Body of pancreas (tissue), 4 donors: ENCODE measurements at regions not wholly inside any gene's neighbourhood (a gene's known extent, or its start where the extent isn't known, plus 50 kb on each side); places are given as distances from the start of the nearest gene placed in this dataset.

Source experiments
- POLR2A ChIP-seq, 3 donors: fragments of 450-650 bp; IDR thresholded peaks; one replicate each; pipeline ENCODE4 v1.6.1; 2016; ENCODE audit warnings: antibody characterized with exemption in 3 of 3, mild to moderate bottlenecking in 2 of 3
- TF ChIP-seq, protein P1 (sequence below), 7 experiments: fragments of 450-650 bp in 4 of 7; fragments of 200-600 bp in 3 of 7; sonication (generic) in 3 of 7; IDR thresholded peaks; one replicate each; pipeline ENCODE4 v1.5.1; 2016 to 2019; ENCODE audit warnings: antibody characterized with exemption in 7 of 7

DNA sequence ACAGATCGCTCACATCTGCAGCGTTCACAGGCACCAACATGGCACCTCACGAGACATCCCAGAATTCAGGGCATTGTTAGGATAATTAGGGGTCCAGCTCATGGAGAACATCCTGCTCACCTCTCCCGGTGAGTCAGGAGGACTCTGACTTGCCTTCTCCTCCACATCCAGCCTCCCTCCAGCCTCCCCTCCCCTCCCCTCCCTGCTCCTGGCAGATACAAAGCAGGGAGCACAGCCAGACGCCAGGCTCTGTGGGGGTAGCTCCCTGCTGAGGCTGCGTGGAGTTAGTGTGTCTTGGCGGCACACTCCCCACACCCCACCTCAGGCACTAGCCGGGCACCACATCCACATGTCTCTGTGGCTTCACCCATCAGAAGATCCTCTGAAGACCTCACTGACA, 320.6 kb downstream of the CXCL12 start:
- TF ChIP-seq, protein P1, sequence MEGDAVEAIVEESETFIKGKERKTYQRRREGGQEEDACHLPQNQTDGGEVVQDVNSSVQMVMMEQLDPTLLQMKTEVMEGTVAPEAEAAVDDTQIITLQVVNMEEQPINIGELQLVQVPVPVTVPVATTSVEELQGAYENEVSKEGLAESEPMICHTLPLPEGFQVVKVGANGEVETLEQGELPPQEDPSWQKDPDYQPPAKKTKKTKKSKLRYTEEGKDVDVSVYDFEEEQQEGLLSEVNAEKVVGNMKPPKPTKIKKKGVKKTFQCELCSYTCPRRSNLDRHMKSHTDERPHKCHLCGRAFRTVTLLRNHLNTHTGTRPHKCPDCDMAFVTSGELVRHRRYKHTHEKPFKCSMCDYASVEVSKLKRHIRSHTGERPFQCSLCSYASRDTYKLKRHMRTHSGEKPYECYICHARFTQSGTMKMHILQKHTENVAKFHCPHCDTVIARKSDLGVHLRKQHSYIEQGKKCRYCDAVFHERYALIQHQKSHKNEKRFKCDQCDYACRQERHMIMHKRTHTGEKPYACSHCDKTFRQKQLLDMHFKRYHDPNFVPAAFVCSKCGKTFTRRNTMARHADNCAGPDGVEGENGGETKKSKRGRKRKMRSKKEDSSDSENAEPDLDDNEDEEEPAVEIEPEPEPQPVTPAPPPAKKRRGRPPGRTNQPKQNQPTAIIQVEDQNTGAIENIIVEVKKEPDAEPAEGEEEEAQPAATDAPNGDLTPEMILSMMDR (IDR thresholded peaks at IDR 0.05) = no peak
- no peak for TF ChIP-seq POLR2A (IDR thresholded peaks at IDR 0.05)
